ENCODE measurements at regions not wholly inside any gene's neighbourhood (a gene's known extent, or its start where the extent isn't known, plus 50 kb on each side); places are given as distances from the start of the nearest gene placed in this dataset.
A peak's percentile ranks its signal among the peaks of the same experiment; 100 is the strongest.

DNA sequence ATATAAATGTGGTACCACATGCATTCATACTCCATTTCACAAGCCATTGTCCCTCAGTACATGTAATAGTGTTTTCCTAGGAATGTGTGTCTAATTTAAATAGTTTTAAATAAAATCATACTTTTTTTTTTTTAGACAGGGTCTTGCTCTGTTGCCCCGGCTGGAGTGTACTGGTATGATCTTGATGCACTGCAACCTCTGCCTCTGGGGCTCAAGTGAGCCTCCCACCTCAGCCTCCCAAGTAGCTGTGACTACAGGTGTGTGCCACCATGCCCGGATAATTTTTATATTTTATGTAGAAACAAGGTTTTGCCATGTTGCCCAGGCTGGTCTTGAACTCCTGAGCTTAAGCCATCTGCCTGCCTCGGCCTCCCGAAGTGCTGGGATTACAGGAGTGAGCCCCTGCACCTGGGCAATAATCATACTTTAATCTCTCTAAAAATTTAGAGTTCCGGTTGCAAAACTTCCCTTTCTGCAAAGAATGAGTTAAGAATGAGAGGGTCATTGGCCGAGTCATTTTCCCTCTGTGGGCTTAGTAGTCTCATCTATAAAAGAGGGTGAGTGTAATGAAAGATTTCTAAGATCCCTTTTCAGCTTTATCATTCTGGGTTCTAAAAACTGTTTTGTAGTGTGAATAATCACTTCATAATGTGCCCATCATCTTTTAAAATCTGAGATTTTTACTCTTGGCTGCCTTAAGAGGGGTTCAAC lies 116.0 kb upstream of the PELI1 start:
- H3K27ac ChIP-seq (ENCODE audit: low read length in 2 of 2): peak overlapping the region; percentile 46 to 85
- Mint-ChIP-seq H3K27ac (peak overlapping the region; percentile 87), H3K4me3 (peak overlapping the region; percentile 74), H3K4me1 (peaks cover 50% of the 10 kb centered on the region), H3K9me3 (ENCODE audit: insufficient read depth) (no peaks in the 10 kb centered on the region), H3K27me3 (no peaks in the 10 kb centered on the region)
- ATAC-seq (ENCODE audit: low read depth): peak; percentile 6
- no CpG with 5 or more reads among the region's 6 CpGs for WGBS (ENCODE audit: insufficient coverage)
- no peak for DNase-seq
- H3K27me3 ChIP-seq (replicated peaks in 1 of 4; ENCODE audit: control extremely low read depth in 1 of 4, control insufficient read depth in 3 of 4, insufficient read depth in 4 of 4, low read length in 3 of 4): no peaks in the 10 kb centered on the region
- no peaks in the 10 kb centered on the region for H3K79me2 ChIP-seq (ENCODE audit: control insufficient read depth, insufficient read depth, low read length)
- peak overlapping the region; percentile 75 for H3K4me2 ChIP-seq (replicated peaks; ENCODE audit: low read depth, low read length, poor library complexity, severe bottlenecking)
- no peaks in the 10 kb centered on the region for H4K20me1 ChIP-seq (ENCODE audit: control insufficient read depth, insufficient read depth, low read length, poor library complexity, severe bottlenecking)
- H3K36me3 ChIP-seq (replicated peaks in 1 of 2; ENCODE audit: control extremely low read depth in 1 of 2, control insufficient read depth in 1 of 2, extremely low read depth in 1 of 2, insufficient read depth in 2 of 2, low read length in 1 of 2): no peaks in the 10 kb centered on the region
- no peaks in the 10 kb centered on the region for H3K9me3 ChIP-seq (ENCODE audit: control extremely low read depth in 1 of 3, control insufficient read depth in 2 of 3, insufficient read depth in 1 of 3, low read length in 2 of 3)
- H3K4me1 ChIP-seq (ENCODE audit: control insufficient read depth in 2 of 2, insufficient read depth in 2 of 2, low read length in 2 of 2): peaks cover 26 to 31% of the 10 kb centered on the region in 2 donors
- POLR2A ChIA-PET: interaction anchor here (0.7 to 0.9 kb wide), 4 partner anchors 34 to 126 kb away, joined by 3 to 4 read pairs (median 3); no protein-coding TSS in a partner anchor
- TF ChIP-seq, protein P1, sequence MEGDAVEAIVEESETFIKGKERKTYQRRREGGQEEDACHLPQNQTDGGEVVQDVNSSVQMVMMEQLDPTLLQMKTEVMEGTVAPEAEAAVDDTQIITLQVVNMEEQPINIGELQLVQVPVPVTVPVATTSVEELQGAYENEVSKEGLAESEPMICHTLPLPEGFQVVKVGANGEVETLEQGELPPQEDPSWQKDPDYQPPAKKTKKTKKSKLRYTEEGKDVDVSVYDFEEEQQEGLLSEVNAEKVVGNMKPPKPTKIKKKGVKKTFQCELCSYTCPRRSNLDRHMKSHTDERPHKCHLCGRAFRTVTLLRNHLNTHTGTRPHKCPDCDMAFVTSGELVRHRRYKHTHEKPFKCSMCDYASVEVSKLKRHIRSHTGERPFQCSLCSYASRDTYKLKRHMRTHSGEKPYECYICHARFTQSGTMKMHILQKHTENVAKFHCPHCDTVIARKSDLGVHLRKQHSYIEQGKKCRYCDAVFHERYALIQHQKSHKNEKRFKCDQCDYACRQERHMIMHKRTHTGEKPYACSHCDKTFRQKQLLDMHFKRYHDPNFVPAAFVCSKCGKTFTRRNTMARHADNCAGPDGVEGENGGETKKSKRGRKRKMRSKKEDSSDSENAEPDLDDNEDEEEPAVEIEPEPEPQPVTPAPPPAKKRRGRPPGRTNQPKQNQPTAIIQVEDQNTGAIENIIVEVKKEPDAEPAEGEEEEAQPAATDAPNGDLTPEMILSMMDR (IDR thresholded peaks at IDR 0.05): no peak
- no peak for TF ChIP-seq EZH2 (IDR thresholded peaks at IDR 0.05; ENCODE audit: borderline replicate concordance, insufficient read depth, low read depth, low read length, poor library complexity, severe bottlenecking)
- peak overlapping the region; percentile 65 for H2AFZ ChIP-seq (ENCODE audit: insufficient read depth, low read depth, low read length, poor library complexity, severe bottlenecking)
- peak overlapping the region in 4 of 5 experiments; percentile 15 to 51 (median 40) for H3K4me3 ChIP-seq (ENCODE audit: control extremely low read depth in 1 of 5, extremely low read depth in 1 of 5, insufficient read depth in 1 of 5, low read depth in 2 of 5, low read length in 4 of 5)
- H3K9ac ChIP-seq (ENCODE audit: low read length): peak overlapping the region; percentile 60
- CTCF ChIA-PET: interaction anchor here (0.7 to 1.5 kb wide), 4 partner anchors 9 to 210 kb away, joined by 3 to 8 read pairs (median 4); no protein-coding TSS in a partner anchor
- intact Hi-C loops (cut with micrococcal nuclease): loop anchor here (1.0 to 5.0 kb wide), 4 partner anchors 45 to 213 kb away; partner anchors contain the start of gene PELI1

DNA sequence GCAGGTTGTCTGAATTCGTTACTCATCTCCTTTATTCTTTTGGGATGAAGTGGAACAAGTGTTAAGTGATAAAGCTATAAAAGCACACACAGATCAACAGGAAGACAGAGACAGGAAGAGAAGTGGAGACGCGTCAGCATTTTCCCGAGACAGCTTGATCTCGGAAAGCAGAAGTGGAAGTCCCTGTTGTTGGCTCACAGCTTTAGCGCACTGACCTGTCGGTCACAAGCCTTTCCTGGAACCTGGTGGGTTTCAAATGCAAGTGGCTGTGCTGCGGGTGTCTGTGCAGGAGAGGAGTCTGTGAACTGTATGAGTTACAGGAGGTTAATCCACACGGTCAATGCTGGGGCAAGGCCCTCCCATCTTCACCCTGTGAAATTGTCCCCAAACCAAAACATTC lies 116.6 kb upstream of the PELI1 start:
- peak; percentile 82 for DNase-seq
- no peaks in the 10 kb centered on the region for H4K20me1 ChIP-seq (ENCODE audit: control insufficient read depth, insufficient read depth, low read length, poor library complexity, severe bottlenecking)
- peak overlapping the region; percentile 65 for H2AFZ ChIP-seq (ENCODE audit: insufficient read depth, low read depth, low read length, poor library complexity, severe bottlenecking)
- peak overlapping the region; percentile 75 for H3K4me2 ChIP-seq (replicated peaks; ENCODE audit: low read depth, low read length, poor library complexity, severe bottlenecking)
- no peaks in the 10 kb centered on the region for H3K36me3 ChIP-seq (replicated peaks in 1 of 2; ENCODE audit: control extremely low read depth in 1 of 2, control insufficient read depth in 1 of 2, extremely low read depth in 1 of 2, insufficient read depth in 2 of 2, low read length in 1 of 2)
- peak overlapping the region; percentile 60 for H3K9ac ChIP-seq (ENCODE audit: low read length)
- no peaks in the 10 kb centered on the region for H3K27me3 ChIP-seq (replicated peaks in 1 of 4; ENCODE audit: control extremely low read depth in 1 of 4, control insufficient read depth in 3 of 4, insufficient read depth in 4 of 4, low read length in 3 of 4)
- peaks cover 26 to 31% of the 10 kb centered on the region in 2 donors for H3K4me1 ChIP-seq (ENCODE audit: control insufficient read depth in 2 of 2, insufficient read depth in 2 of 2, low read length in 2 of 2)
- 0% methylated on average over 6 of the region's 9 CpGs for WGBS (ENCODE audit: insufficient coverage)
- H3K4me1 Mint-ChIP-seq: peaks cover 50% of the 10 kb centered on the region
- H3K79me2 ChIP-seq (ENCODE audit: control insufficient read depth, insufficient read depth, low read length): no peaks in the 10 kb centered on the region
- H3K9me3 Mint-ChIP-seq (ENCODE audit: insufficient read depth): no peaks in the 10 kb centered on the region
- H3K9me3 ChIP-seq (ENCODE audit: control extremely low read depth in 1 of 3, control insufficient read depth in 2 of 3, insufficient read depth in 1 of 3, low read length in 2 of 3): no peaks in the 10 kb centered on the region
- peak overlapping the region; percentile 87 for H3K27ac Mint-ChIP-seq
- peak; percentile 94 for ATAC-seq (ENCODE audit: low read depth)
- POLR2A ChIA-PET: interaction anchor here (0.7 to 0.9 kb wide), 3 partner anchors 35 to 67 kb away, joined by 3 read pairs; no protein-coding TSS in a partner anchor
- intact Hi-C loops (cut with micrococcal nuclease): loop anchor here (1.0 to 5.0 kb wide), 5 partner anchors 33 to 214 kb away; partner anchors contain the start of gene PELI1
- H3K4me3 ChIP-seq (ENCODE audit: control extremely low read depth in 1 of 5, extremely low read depth in 1 of 5, insufficient read depth in 1 of 5, low read depth in 2 of 5, low read length in 4 of 5): peak overlapping the region; percentile 2 to 51 (median 38)
- CTCF ChIA-PET: interaction anchor here (0.7 to 1.5 kb wide), 4 partner anchors 8 to 211 kb away, joined by 3 to 8 read pairs (median 4); no protein-coding TSS in a partner anchor
- TF ChIP-seq, protein P1 (IDR thresholded peaks at IDR 0.05): no peak
- no peak for TF ChIP-seq EZH2 (IDR thresholded peaks at IDR 0.05; ENCODE audit: borderline replicate concordance, insufficient read depth, low read depth, low read length, poor library complexity, severe bottlenecking)
- H3K4me3 Mint-ChIP-seq: peak overlapping the region; percentile 74
- H3K27me3 Mint-ChIP-seq: no peaks in the 10 kb centered on the region
- H3K27ac ChIP-seq (ENCODE audit: low read length in 2 of 2): peak overlapping the region; percentile 46 to 85

Data from B cell (primary cell).